HG02870 (cell line): ENCODE measurements at regions not wholly inside any gene's neighbourhood (a gene's known extent, or its start where the extent isn't known, plus 50 kb on each side); places are given as distances from the start of the nearest gene placed in this dataset.

Source experiments
- ATAC-seq: cut with Tn5 transposase; IDR thresholded peaks from one replicate; pipeline ENCODE4 v1.9.1; 2021; ENCODE audit warnings: mild to moderate bottlenecking, moderate library complexity; ENCODE audit not compliant: unreplicated experiment

DNA sequence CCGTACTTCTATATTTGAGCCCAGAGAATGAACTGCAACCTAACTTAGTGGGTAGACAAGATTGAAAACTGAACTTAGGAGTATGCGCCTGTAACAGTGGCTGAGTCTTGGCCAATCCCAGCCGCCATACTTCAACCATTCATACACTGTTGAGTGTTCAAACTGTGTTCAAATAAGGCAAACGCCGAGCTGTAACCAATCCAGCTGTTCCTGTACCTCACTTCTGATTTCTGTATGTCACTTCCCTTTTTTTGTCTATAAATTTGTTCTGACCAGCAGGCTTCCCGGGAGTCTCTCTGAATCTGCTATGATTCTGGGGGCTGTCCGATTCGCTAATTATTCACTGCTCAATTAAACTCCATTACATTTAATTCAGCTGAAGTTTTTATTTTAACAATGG lies 58.6 kb upstream of the TPM1 start:
- no peak for ATAC-seq

DNA sequence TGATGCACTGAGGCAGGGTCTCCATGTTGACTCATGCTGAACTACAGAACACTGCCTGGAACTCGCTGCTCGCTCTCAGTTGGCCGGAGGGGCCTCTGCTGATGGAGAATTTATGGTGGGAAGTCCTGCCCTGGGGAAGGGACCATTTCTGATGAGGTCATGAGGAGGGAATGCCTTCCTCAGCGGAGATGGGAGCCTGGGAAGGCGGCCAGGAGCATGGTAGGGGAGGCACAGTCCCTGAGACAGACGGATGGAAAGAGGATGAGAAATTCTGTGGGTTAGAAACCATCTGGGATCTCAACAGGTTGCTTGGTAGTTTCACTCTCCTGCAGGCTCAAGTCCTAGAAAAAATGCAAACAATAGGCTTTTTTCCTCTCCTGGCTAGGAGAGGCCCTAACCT lies 56.8 kb upstream of the TPM1 start:
- no peak for ATAC-seq

GRCh38 chr15:62986948-62987347 lies 55.6 kb upstream of the TPM1 start:
- ATAC-seq = no peak

DNA sequence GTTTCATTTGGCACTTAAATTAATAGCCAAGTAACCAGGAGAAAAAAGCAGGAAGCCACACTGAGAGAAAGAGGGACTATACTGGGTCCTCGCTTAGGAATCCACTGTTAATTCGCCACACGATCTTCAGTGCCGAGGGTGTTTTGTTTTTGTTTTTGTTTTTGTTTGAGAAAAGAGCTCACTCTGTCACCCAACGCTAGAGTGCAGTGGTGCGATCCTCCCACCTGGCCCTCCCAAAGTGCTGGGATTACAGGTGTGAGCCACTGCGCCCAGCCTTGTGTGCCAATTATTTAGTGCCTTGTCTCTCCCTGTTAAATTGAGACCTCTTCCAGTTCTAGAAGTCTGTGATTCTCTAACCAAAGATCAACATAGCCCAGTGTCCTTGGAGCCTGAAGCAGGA lies 53.8 kb upstream of the TPM1 start:
- no peak for ATAC-seq

- ATAC-seq = no peak
Measured at GRCh38 chr15:62989366-62990055, 53.0 kb upstream of the TPM1 start.

DNA sequence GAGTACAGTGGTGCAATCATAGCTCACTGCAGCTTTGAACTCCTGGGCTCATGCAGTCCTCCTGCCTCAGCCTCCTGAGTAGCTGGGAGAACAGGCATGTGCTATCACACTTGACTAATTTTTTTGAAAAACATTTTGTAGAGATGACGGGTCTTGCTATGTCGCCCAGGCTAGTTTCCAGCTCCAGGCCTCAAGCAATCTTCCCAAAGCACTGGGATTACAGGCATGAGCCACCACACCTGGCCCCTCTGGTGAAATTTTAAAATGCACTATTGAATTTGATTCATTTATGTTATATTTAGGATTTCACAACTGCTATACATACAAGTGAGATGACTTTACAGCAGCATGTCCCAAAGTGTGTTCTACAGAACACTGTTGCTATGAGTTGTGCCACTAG lies 50.8 kb upstream of the TPM1 start:
- no peak for ATAC-seq

DNA sequence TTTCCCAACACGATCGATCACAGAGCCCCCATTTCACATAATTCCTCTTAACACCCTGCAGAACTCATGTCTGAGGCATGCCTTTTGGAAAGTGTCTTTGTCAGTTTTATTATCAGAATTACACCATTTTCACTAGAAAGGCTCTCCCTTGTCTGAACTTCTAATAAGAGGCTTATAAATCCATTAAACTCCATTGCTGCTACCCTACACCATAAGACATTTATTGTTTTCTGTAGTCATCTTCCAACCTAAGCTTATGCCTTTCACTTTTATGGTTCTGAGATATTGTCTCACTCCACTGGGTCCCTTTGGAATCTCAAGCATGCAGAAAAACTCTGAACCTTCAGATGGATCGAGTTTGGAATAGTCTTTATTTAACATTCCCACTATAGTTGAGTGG lies 50.2 kb upstream of the TPM1 start:
- ATAC-seq = no peak
